HG03432 (cell line): ENCODE measurements at regions not wholly inside any gene's neighbourhood (a gene's known extent, or its start where the extent isn't known, plus 50 kb on each side); places are given as distances from the start of the nearest gene placed in this dataset.

Source experiments
- ATAC-seq: cut with Tn5 transposase; IDR thresholded peaks from one replicate; pipeline ENCODE4 v1.9.1; 2021; ENCODE audit warnings: mild to moderate bottlenecking, moderate library complexity; ENCODE audit not compliant: unreplicated experiment

DNA sequence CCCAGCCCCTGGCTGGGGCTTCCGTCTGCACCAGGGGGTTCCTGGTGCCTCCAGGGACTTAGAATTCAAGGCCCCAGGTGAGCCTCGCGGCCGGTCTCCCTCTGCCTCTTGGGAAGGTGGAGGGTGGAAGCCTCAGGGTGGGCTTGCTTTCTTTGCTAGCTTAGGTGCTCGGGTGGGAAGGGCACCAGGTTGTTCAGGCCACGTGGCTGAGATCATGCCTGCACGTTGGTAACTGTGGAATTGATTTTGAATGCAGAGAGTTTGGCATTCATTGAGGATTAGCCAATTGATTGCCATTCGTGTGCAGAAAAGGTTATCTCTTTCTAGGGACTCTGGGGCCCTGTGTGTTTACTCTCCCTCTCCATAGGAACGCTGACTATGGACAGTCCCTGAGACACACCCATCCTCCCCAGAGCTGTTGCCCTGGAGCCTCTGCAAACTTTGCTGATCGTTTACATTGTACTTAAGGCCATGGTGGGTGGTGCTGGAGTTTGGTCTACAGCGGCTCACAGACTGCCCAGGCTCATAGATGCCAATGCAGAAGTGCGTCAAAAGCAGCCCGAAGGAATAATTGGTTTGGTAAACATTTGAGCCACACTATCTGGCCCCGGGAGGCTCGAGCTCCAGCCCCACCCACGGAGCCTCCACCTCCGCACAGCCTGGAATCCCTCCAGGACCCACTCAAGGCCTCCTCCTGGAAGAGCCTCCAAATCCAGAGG, 1457.7 kb downstream of the BRD1 start:
- ATAC-seq, result no peak

DNA sequence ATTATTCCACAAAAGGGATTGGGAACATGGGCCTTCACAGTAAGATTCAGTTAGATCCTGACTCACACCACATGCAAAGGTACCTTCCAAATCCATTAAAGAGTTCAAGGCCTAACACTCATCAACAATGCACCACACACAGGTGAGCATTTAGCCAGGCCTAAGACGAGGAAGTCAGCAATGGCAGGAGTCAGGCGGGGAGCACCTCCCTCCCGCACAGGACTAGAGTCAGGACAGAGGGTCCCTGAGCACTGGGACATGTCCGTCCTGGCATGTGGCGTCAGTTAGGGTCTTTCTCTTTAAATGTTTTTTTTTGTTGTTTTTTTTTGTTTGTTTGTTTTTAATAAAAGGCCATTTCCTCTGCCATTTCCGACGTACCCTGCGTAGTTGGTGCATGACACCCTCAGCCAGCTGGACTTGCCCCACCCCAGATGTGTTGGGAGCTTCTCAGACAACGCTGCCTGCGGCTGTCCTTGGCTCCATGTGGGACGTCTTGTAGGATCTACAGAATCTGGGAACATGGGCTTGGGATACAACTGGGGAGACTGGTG, 1458.6 kb downstream of the BRD1 start:
- no peak for ATAC-seq

DNA sequence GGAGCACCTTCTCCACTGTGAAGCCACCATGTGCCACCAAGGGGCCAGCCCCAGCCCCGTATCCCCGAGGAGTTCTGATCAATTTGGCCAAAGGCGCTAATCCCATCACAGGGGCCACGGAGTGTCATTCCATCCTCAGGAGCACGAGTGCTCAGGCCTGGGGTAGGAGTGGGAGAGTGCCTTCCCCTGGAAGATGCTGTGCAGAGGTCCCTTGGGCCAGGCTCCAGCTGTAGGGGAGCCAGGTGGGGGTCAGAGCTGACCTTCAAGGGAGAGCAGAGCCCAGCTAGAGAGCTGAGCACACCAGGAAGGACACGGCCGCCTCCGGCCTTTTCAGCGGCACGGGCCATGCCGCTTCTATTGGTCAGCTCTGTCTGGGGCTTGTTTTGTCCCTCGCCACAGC, 1459.9 kb downstream of the BRD1 start:
- ATAC-seq, result no peak

DNA sequence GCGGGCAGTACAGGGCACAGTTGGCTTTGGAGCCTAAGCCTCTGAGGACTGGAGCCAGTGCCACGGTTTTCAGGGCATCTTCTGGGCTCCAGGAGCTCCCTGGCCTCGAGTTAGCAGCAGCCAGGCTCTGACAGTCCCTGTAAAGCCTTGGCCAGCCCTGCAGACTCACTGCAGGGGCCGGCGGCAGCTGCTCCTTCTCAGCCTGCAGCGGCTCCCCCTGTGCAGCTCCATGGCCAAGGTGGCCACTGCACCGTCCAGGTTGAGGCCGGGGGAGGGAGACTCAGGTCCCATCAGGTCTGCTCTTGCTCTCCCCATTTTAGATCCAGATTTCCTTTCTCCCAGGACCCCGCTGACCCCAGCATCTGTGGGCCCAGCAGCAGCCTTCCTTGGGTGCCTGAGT, 1461.1 kb downstream of the BRD1 start:
- no peak for ATAC-seq

DNA sequence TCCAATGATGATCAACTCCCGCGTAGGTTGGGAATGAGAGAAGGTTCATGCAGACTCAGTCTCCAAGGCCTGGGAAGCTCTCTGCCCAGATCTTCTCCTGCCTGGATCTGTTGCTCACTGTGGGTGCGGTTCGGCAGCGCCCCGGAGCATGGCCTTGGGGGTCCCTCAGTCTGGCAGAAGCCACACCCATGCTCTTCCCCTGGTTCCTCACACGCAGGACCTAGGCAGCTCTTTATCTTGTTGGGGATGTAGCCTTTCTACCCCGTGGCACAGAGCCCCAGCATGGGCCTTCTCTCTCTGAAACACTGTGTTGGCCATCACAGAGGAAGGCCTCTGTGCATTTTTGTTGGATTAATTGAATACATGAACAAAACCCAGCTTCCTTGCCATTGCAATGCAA, 1461.6 kb downstream of the BRD1 start:
- no peak for ATAC-seq

DNA sequence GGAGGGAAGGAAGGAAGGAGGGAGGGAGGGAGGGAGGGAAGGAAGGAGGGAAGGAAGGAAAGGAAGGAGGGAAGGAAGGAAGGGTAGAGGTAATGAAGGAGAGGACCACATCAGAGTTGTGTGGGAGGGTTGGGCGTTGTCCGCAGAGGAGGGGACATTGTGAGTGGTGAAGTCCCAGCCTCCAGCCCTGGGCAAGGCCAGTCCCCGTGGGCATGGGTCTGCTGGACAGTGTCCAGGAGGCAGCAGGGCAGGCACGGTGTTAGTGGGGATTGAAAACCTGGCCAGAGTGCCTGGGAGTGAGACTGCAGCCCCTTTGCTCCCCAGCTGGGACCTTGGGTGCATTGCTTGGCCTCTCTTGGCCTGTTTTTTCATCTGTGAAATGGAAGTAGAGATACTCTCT, 1462.3 kb downstream of the BRD1 start:
- ATAC-seq, result no peak

DNA sequence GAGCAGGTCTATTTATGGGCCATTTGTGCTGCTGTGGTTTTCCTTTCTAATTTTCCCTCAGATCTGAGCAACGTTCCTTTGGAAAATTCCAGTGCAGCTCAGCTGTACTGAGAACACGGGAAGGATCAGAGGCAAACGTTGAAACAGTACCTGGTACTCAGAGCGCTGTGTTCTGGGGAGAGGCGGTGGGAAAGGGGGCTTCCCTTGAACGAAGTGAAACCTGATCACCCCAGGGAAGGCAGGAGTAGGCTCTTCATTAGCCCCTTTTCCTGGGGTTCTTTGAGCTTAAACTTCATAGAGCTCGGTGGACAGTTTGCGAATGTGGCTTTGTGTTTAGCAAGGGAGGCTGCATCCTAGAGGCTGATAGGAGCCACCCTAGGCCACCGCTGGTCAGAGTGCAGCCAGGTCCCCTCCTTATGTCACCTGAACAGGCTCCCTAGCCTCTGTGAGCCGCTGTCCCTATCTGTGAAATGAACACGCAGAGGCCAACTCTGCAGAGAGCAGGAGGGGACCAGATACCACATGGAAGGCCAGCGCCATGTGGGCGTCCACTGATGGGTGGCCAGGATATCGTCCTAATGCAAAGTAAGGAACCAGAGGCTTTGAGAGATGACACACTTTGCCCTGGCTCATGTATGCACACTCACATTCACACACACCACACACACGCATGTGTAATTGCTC, 1464.8 kb downstream of the BRD1 start:
- no peak for ATAC-seq

DNA sequence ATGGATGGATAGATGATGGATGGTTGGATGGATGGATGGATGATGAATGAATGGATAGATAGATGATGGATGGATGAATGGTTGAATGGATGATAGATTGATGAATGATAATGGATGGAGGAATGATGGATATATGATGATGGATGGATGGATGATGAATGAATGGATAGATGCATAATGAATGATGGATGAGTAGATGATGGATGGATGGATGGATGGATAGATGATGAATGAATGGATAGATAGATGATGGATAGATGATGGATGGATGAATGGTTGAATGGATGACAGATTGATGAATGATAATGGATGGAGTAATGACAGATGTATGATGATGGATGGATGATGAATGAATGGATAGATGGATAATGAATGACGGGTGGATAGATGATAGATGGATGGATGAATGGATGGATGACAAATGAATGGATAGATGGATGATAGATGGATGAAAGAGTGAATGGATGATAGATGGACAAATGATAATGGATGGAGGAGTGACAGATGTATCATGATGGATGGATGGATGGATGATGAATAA, 1466.5 kb downstream of the BRD1 start:
- no peak for ATAC-seq

DNA sequence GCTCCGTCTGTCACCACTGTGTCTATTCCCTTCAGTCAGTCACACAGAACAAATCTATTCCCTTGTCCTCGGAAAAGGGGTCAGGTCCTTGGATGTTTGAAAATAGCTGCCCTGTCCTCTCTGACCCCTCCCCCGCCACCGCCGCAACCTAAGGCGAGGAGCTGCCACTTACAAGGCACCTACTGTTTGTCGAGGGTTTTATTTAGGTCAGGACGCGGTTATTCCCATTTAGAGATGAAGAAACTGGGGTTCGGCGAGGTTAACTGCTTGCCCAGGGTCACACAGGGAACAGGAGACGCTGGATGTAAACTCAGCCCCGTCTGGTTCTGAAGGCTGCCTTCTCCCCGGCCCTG, 1468.1 kb downstream of the BRD1 start:
- no peak for ATAC-seq

DNA sequence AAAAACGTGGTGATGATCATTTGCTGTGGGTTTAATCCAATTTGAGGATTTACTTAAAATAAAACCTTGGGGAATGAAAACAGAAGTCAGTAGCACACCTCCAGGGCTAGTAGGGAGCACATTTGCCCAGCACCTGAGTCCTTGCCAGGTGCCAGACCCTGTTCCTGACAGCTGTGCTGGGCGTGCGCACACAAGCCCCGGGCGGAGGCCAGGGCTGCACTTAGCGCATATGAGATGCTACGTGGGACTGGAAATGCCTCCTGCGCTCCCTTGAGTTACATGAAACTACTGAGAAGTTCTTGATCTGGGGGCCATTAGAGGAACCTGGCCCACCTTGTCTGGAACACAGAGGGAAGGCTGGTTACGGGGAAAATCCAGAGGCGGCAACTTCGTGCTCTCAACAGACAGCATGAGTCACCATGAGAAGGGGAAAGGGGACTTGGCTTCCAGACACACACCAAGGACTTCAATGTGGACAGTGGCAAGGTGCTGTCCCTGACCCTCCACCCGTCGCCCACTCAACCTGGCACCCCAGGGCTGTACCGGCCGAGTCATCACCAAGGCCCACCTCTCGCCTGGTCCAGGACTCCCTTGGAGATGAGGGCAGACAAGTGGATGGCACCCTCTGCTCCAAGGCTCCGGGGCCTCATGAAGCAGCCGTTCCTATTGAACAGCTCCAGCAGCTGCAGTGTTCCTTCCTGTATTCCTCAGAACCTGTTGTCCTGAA, 1468.6 kb downstream of the BRD1 start:
- ATAC-seq, result no peak

DNA sequence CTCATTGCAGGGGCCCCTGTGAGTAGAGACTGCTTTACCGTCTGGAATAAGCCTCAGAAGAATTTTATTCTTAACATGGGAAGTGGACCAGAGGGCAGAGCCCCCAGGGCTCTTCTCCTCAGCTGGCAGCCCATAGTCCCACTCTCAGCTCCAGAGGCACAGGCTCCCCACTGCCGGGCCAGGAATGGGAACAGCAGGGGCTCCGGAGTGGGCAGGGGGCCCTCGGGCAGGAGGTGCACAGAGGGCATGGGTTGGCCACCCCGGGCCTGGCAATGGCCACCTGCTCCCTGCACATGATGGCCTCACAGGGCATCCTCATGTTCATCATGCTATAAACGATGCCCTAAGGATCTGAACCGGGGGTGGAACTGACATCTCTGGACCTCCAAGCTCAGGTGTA, 1469.7 kb downstream of the BRD1 start:
- no peak for ATAC-seq

DNA sequence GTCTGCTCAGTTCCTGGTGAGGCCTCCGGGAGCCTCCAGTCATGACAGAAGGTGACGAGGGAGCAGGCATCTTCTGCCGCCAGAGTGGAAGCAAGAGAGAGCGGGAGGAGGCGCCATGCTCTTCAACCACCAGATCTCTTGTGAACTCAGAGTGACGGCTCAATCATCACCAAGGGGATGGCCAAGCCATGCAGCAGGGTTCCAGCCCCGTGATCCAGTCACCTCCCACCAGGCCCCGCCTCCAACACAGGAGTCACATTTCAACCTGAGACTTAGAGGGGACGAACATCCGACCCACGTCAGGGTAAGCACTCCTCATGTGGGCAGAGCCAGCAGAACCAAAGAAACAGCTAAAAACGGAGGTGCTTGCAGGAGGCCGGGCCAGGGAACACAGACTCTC, 1470.5 kb downstream of the BRD1 start:
- no peak for ATAC-seq

DNA sequence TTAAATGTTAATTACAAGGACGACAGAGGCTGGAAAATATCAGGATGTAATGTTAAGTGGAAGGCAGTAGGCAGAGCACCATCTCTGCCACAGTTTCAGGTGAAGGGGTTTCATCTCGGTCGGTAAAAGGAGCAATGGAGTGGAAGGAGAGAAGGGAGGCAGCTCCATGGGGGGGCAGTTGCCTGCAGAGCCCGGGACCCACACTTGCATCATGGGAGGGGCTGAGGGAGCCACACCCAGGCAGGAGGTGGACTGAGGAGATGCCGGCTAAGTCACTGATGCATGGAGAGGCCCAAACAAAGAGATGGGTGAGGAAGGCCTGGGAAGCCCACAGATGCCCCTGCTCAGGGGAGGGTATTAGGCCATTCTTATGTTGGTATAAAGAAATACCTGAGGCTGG, 1470.9 kb downstream of the BRD1 start:
- ATAC-seq, result no peak

DNA sequence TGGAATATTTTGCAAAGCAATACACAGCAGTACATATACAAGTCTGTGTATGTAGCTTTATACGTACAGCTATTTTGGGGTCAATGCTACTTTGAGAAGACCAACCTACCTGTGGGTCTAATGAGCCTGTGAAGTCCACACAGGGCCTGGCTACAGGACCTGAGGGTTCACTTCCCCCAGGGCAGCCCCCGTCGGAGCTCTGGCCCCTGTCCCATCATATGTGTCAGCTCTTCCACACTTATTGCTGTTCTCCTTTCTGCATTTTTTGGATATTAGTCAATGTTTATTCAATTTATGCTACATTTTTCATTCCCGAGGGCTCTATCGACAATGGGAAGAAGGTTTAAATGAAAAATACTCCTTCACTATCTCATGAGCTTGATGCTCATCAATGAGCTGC, 1473.6 kb downstream of the BRD1 start:
- ATAC-seq, result no peak

DNA sequence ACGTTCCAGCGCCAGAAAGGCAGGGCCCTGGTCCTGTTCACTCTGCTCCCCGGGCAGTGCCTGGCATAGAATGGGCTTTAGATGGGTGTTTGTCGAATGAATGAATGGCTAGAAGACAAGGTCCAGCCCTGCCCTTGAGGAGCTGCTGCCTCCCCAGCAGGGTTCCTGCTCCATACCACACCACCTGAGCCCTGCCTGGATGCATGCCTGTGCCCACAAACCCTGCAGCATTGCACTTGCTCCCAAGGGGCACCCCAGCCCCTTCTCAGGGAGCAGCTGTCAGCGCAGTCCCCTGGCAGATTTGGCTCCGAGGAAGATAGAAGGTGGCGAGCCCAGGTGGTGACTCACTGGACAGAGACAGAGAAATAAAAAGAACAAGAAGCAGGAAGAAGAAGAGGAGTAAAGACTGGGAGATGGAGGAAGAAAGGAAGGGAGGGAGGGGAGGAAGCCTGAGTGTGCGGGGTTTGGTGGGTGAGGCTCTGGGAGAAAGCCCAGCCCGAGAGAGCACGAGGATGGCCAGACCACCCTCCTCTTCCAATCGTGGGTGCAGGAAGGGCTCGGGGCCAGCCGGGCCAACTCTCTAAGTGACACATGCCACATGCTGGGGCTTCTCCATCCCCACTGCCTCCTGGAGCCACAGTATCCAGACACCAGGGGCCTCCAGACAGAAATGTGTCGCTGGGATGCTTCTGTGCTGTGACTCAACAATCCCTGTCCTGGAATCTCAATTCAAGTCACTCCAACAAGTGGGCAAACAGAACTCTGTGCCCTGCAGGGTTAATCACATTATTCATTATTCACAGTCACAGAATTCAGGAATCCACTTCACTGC, 1474.3 kb downstream of the BRD1 start:
- no peak for ATAC-seq

DNA sequence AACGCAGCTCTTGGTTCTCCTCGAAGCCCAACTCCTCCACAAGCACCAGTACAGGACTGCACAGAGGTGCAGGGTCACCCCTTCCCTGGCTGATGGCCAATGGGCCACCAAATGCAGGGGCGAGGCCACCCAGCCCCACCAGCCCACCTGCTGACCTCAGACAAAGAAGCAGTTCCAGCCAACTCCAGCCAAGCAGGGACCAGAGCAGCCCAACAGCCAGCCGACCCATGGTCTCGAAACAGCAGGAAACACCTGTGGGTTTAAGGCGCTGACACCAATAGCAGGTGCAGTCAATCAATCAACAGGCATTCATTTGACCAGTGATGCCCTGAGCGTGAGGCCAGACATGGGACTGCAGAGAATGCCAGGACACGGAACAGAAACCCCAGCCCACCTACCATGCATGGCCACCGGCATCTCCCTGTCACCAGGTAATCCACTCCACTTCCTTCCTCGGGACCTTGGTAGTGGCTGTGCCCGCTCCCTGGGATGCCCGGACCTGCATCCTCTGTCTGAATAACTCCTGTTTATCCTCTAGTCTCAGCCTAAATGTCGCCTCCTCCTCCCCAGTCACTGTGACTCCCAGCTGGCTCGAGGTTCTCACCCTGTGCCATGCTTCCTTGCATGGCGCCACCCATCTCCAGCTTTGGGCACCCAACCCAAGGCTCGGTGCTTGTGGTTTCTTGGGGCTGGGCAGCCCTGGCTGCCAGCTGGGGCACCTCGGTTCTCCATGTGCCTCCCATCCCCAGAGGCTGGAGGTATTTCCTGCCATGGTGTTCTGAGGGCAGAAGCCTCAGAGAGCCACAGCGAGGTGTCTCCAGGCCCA, 1475.4 kb downstream of the BRD1 start:
- ATAC-seq, result no peak

DNA sequence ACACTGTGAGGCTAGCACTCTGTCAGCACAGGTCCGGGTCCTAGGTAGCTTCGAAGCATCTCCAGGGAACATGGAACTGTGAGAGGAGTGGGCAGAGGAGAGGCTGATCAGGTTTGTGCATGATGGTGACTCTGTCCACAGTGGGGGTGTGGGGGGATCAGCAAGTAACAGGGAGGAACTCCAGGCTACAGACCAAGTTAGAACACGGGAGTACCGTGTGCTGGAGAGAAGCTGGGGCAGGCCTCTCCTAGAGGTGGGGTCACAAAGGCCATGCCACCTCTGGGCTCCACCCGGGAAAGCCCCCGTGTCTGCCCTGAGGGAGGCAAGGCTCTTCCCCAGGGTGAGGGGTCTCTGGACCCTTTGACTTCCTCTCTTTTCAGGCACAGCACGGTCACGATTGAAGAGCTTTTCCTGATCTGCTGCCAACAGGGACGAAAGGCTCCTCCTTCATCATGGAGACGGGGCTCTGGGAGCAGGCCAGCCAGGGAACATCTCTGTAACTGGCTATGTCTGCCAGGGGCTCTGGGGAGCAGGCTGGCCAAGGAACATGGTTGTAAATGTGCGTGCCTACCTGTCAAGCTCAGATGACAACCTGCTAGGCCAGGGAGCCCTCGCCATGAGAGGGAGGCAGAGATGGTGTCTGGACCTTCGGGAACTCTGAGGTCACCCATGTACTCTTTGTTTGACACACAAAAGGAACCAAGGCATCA, 1476.1 kb downstream of the BRD1 start:
- ATAC-seq, result no peak

DNA sequence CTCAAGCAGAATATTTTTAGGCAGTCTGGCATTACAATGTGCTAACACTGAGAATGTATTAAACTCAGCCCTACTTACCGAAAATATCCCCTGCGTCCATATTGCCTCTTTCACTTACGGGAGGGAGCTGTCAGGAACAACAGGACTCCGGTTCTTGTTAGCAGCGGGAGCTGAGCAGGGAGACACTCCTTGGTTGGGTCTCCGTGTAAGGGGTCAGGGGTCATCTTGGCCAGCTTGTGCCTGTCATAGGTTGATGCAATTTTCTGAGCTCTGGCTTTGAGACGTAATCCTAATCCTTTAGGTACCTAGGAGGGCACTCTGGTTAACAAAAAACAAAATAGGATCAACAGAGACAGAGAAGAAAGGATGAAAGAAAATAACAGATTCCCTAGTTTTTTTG, 1477.2 kb downstream of the BRD1 start:
- no peak for ATAC-seq

DNA sequence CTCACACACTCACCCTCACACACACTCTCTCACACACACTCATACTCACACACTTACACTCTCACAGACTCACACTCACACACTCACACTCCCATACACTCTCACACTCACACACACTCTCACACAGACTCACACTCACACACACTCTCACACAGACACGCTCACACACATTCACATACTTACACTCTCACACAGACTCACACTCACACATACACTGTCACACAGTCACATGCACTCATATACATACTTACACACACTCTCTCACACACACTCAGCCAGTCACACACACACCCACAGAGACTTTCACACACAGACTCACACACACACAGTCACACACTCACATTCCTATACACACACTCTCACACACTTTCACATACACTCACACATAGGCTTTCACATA, 1478.8 kb downstream of the BRD1 start:
- no peak for ATAC-seq
